OCI-LY3 (cell line): ENCODE measurements at regions not wholly inside any gene's neighbourhood (a gene's known extent, or its start where the extent isn't known, plus 50 kb on each side); places are given as distances from the start of the nearest gene placed in this dataset.

Experiments
- H2AFZ ChIP-seq: fragments of 200-600, 300-600 bp; shearing (Covaris generic); 2 replicates; pipeline ENCODE4 v1.6.0; 2014; ENCODE audit warnings: antibody characterized with exemption, low read depth, low read length
- H3K27ac ChIP-seq: fragments of 200-600, 300-600 bp; sonication (generic); 2 replicates; pipeline ENCODE4 v1.5.1; 2014; ENCODE audit warnings: mild to moderate bottlenecking, low read length, moderate library complexity, mixed read lengths
- H3K27me3 ChIP-seq: fragments of 200-600, 300-600 bp; sonication (generic); 2 replicates; pipeline ENCODE4 v1.6.1; 2014; ENCODE audit warnings: low read depth, low read length, mixed read lengths
- H3K36me3 ChIP-seq: fragments of 200-600, 300-600 bp; sonication (generic); replicated peaks from 2 replicates; pipeline ENCODE3; 2014; ENCODE audit warnings: low read depth, low read length, mixed read lengths
- H3K4me1 ChIP-seq: fragments of 300-600, 200-600 bp; sonication (generic); 2 replicates; pipeline ENCODE4 v1.6.1; 2014; ENCODE audit warnings: low read length, mixed read lengths
- H3K4me2 ChIP-seq: fragments of 200-600, 300-600 bp; sonication (generic); 2 replicates; pipeline ENCODE4 v1.6.1; 2014; ENCODE audit warnings: low read length, mixed read lengths
- H3K4me3 ChIP-seq: fragments of 300-600, 200-600 bp; sonication (generic); 2 replicates; pipeline ENCODE4 v1.5.1; 2014; ENCODE audit warnings: antibody characterized with exemption, mild to moderate bottlenecking, low read length, moderate library complexity
- H3K79me2 ChIP-seq: fragments of 300-600, 200-600 bp; shearing (Covaris generic); 2 replicates; pipeline ENCODE4 v1.6.1; 2014; ENCODE audit warnings: mild to moderate bottlenecking, low read length, mixed read lengths
- H3K9ac ChIP-seq: fragments of 300-600, 200-600 bp; shearing (Covaris generic); 2 replicates; pipeline ENCODE4 v1.6.0; 2014; ENCODE audit warnings: mild to moderate bottlenecking, low read length, moderate library complexity
- H3K9me3 ChIP-seq: fragments of 200-600, 300-600 bp; shearing (Covaris generic); 2 replicates; pipeline ENCODE4 v1.6.1; 2014; ENCODE audit warnings: low read length, mixed read lengths; ENCODE audit not compliant: insufficient read depth
- H4K20me1 ChIP-seq: fragments of 200-600, 300-600 bp; sonication (generic); 2 replicates; pipeline ENCODE4 v1.6.1; 2016; ENCODE audit warnings: low read length, mixed read lengths; ENCODE audit not compliant: insufficient read depth
- CTCF ChIP-seq: fragments of 200-600, 300-600 bp; sonication (generic); IDR thresholded peaks from 2 replicates; pipeline ENCODE4 v1.5.1; 2014; ENCODE audit warnings: antibody characterized with exemption, low read length, low read depth
- EZH2phosphoT487 ChIP-seq: fragments of 200-600 bp; shearing (Covaris generic); IDR thresholded peaks from 2 replicates; pipeline ENCODE4 v1.6.1; 2018; ENCODE audit warnings: antibody characterized with exemption, mixed run types, low read depth

GRCh38 chr21:29477941-29478340 lies 179.2 kb downstream of the BACH1 start:
- Histone ChIP-seq H3K4me2 (no peak overlapping the region), H3K27ac (no peak overlapping the region), H4K20me1 (no peaks in the 10 kb centered on the region), H3K36me3 (no peaks in the 10 kb centered on the region), H3K9me3 (no peaks in the 10 kb centered on the region), H3K4me1 (peaks cover 6% of the 10 kb centered on the region), H3K79me2 (no peaks in the 10 kb centered on the region), H3K27me3 (no peaks in the 10 kb centered on the region), H2AFZ (no peak overlapping the region), H3K9ac (no peak overlapping the region), H3K4me3 (no peak overlapping the region)
- TF ChIP-seq CTCF (no peak), EZH2phosphoT487 (no peak)

DNA sequence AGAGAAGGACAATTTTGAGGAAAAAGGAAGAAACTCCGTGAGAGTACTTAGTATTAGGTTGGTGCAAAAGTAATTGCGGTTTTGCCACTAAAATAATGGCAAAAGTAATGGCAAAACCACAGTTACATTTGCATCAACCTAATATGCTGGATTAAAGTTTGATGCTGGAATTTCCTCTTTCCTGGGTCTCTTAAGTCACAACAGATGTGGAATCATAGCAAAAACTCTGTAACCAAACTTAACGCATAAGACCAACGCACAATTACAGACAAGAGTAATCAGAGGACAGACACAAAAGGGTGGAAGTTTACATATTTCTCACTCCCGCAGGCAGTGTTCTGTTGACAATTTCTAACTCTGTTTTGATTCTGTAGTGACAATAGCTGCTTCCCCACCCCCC lies 182.4 kb downstream of the BACH1 start:
- TF ChIP-seq CTCF, result no peak
- TF ChIP-seq EZH2phosphoT487, result no peak
- Histone ChIP-seq H2AFZ (no peak overlapping the region), H3K4me3 (no peak overlapping the region), H3K9me3 (no peaks in the 10 kb centered on the region), H3K4me2 (no peak overlapping the region), H3K9ac (no peak overlapping the region), H3K27ac (no peak overlapping the region), H3K4me1 (peaks cover 6% of the 10 kb centered on the region), H3K79me2 (no peaks in the 10 kb centered on the region), H3K27me3 (no peaks in the 10 kb centered on the region), H4K20me1 (no peaks in the 10 kb centered on the region), H3K36me3 (peaks cover 7% of the 10 kb centered on the region)

DNA sequence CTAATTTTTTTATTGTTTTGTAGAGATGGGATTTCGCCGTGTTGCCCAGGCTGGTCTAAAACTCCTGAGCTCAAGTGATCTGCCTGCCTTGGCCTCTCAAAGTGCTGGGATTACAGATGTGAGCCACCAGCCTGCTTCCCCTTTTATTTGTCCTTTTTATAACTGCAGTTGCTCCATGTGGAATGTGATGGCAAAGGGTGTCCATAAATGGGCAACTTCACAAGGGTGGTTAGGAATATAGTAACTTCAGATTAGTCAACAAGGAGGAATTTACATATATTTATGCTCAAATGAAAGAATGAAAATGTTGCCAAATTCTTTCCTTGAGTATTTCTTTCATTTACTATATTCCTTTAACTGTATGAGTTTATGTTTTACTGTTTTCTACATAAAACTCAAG lies 182.9 kb downstream of the BACH1 start:
- Histone ChIP-seq H3K9me3 (no peaks in the 10 kb centered on the region), H3K9ac (no peak overlapping the region), H3K4me3 (no peak overlapping the region), H2AFZ (no peak overlapping the region), H3K36me3 (peaks cover 7% of the 10 kb centered on the region), H4K20me1 (no peaks in the 10 kb centered on the region), H3K27me3 (no peaks in the 10 kb centered on the region), H3K4me2 (no peak overlapping the region), H3K4me1 (peaks cover 4% of the 10 kb centered on the region), H3K27ac (no peak overlapping the region), H3K79me2 (no peaks in the 10 kb centered on the region)
- TF ChIP-seq CTCF, result no peak
- TF ChIP-seq EZH2phosphoT487, result no peak

DNA sequence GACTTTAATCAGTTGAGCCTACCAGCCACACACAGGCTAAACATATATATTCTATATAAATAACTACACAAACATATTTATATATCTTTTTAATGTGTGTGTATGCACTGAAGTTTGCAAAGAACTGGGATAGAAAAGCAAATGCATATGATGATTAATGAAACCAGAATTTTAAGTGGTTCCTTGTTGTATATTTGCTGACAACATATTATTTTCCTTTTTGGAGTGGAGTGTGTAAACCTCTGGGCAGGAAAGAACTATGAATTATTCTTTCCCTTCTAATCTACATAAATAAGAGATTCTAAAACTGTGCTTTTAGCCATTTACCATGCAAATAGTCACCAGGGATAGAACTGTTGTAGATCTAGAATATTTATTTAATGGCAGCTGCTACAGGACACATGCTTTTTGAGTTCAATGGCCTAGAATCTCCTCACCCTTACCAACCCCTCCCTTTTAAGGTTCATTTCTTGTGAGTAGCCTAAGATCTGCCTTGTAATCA lies 187.6 kb downstream of the BACH1 start:
- no peaks in the 10 kb centered on the region for H3K4me1 ChIP-seq
- H3K4me3 ChIP-seq, result no peak overlapping the region
- no peak for TF ChIP-seq CTCF
- no peak for TF ChIP-seq EZH2phosphoT487
- H3K27me3 ChIP-seq, result no peaks in the 10 kb centered on the region
- H2AFZ ChIP-seq, result no peak overlapping the region
- no peak overlapping the region for H3K4me2 ChIP-seq
- H3K36me3 ChIP-seq, result peaks cover 7% of the 10 kb centered on the region
- no peak overlapping the region for H3K27ac ChIP-seq
- H3K9ac ChIP-seq, result no peak overlapping the region
- no peaks in the 10 kb centered on the region for H3K9me3 ChIP-seq
- no peaks in the 10 kb centered on the region for H4K20me1 ChIP-seq
- no peaks in the 10 kb centered on the region for H3K79me2 ChIP-seq
